DOHH2 (cell line): ENCODE measurements at regions not wholly inside any gene's neighbourhood (a gene's known extent, or its start where the extent isn't known, plus 50 kb on each side); places are given as distances from the start of the nearest gene placed in this dataset.

Source experiments
- EZH2phosphoT487 ChIP-seq: fragments of 200-600 bp; sonication (generic); IDR thresholded peaks from 2 replicates; pipeline ENCODE4 v1.6.1; 2017; ENCODE audit warnings: borderline replicate concordance, mild to moderate bottlenecking, antibody characterized with exemption, low read length, moderate library complexity, mixed read lengths
- TF ChIP-seq, protein P1 (sequence below): fragments of 200-600 bp; sonication (generic); IDR thresholded peaks from one replicate; pipeline ENCODE4 v1.5.1; 2014; ENCODE audit warnings: antibody characterized with exemption, mild to moderate bottlenecking, low read depth, low read length; ENCODE audit not compliant: poor library complexity, severe bottlenecking

DNA sequence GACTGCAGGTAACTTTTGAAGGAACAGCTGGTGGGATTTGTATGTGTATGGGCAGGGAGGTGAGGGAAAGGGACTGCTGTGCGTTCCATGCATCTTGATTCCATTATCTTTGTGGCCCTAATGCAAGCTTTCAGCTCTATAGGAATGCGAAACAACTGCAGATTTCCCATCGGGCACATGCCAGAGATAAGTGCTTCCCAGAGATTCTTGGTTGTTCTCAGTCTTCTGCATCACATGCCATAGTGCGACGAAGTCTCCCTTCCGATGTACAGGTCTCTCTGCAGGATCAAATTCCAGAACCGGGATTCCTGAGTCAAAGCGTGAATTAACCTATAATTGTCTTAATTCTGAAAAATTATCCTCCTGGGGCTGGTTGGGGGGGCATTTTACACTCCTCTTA, 72.6 kb upstream of the NSMCE3 start:
- TF ChIP-seq, protein P1, sequence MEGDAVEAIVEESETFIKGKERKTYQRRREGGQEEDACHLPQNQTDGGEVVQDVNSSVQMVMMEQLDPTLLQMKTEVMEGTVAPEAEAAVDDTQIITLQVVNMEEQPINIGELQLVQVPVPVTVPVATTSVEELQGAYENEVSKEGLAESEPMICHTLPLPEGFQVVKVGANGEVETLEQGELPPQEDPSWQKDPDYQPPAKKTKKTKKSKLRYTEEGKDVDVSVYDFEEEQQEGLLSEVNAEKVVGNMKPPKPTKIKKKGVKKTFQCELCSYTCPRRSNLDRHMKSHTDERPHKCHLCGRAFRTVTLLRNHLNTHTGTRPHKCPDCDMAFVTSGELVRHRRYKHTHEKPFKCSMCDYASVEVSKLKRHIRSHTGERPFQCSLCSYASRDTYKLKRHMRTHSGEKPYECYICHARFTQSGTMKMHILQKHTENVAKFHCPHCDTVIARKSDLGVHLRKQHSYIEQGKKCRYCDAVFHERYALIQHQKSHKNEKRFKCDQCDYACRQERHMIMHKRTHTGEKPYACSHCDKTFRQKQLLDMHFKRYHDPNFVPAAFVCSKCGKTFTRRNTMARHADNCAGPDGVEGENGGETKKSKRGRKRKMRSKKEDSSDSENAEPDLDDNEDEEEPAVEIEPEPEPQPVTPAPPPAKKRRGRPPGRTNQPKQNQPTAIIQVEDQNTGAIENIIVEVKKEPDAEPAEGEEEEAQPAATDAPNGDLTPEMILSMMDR, result no peak
- TF ChIP-seq EZH2phosphoT487, result no peak
